ENCODE measurements at regions not wholly inside any gene's neighbourhood (a gene's known extent, or its start where the extent isn't known, plus 50 kb on each side); places are given as distances from the start of the nearest gene placed in this dataset.

- TF ChIP-seq CTCF (IDR thresholded peaks at IDR 0.05): no peak
- TF ChIP-seq POLR2A (IDR thresholded peaks at IDR 0.05): no peak
Measured at GRCh38 chr4:170580651-170581050, 490.9 kb upstream of the AADAT start.

Data from right lobe of liver (tissue), 4 donors.